ENCODE measurements at regions not wholly inside any gene's neighbourhood (a gene's known extent, or its start where the extent isn't known, plus 50 kb on each side); places are given as distances from the start of the nearest gene placed in this dataset.

DNA sequence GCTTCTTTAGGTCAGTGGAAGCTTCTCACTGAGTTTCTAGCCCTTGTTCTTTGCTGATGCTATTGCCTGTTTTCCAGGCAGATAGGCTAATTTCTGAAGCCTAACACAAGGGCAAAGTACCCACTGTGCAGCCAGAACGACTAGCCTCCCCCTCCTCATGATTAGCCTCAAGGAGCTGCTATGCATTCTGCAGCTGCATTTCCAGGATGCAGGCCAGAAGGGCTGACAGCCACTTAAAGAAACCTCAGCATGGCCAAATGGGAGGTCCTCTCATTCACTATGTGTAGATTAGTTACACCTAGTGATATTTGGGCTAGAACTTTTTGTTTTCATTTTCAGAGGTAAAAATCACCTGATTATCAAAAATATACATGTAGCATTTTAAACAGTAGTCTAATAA lies 216.0 kb downstream of the RAD51AP2 start:
- no peak for DNase-seq

DNA sequence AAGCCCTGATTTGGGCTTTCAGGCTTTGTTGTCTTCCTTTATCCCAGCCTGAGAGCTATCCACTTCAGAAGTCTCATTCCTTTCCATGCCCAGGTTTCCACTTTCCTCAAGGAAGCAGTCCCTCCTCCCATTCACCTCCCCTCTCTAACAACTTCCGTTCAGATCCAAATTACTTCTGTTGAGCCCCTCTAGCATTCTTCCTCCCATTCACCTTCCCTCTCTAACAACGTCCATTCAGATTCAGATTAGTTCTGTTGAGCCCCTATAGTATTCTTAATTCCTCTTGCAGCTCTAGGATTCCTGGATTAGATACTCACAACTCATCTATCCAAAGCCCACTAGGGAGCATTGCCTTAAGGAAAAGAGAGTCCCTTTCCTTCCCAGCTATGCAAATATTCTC lies 216.8 kb downstream of the RAD51AP2 start:
- DNase-seq, result no peak

DNA sequence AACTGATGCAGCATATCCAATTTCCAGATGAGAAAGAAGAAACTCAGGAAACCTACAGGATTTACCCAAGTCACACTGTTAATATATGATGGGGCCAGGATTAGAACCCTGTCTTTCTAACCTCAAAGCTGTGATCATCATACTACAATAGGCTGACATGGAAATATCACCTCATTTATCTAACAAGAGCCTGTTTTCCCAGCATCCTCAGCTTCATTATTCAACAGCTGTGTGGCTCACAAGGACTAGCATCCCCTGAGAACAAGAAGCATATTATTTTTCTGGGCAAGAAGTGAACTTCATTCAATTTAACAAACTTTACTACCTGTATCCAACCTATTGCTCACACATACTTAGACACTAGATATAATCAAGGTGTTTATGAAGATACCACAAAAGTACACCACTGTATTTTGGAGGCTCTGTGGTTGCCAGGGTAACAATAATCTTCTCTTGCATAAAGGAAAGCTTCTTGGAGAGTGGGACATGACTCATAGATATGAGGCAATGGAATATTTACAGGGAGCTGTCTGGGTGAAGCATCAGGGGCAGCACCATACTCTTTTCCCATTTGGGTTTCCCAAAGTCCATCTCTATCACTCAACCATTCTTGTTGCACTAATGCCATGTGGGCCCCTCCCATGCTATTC lies 218.2 kb downstream of the RAD51AP2 start:
- no peak for DNase-seq

DNA sequence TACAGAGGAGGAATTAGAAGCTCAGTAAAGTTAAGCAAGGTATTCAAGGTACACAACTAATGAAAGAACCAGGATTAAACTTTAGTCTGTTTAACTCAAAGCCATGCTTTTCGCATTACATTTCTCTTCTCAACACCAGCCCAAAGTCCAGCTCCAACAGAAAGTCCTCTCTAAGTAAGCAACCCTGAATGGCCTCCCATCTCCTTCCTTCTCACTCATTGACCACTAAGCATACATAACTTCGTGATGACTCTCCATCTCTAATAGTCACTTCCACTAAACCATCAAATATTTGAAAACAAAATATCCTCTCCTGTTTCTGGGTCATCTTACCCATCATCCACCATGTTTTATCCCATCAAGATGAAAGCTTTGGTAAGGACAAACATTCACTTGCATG lies 219.8 kb downstream of the RAD51AP2 start:
- no peak for DNase-seq

DNA sequence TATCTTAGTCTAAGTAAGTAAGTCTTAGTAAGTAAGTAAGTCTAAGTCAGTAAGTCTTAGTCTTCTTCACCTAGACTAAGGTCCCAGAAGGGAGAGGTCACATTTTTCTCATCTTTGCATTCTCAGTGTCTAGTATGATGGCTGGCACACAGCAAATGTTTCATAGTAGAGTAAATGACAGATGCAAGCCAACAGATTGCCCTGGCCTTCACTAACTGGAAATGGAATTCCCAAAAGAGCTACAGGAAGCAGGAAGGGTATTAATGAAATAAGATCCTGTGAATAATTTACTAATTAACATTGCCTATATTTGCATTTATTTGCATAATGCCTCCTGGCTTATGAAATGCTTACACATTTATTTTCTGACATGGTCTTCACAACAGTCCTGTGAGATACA lies 221.6 kb downstream of the RAD51AP2 start:
- no peak for DNase-seq

DNA sequence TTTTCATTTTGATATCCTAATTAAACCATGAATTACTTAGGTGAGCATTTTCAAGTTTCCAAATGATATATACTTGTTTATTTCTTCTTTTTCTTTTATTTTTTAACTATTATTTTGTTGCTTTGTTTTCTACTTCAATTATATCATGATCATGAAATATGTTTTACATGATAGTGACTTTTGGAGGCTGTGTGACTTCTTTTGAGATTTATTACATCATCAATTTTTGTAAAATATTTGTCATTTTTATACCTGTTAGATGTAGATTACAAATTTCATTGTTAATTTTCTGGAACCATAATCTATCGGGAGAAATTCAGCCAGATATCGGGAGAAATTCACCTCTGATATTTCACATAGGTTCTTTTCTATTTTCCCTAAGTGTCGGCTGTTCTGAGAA lies 228.6 kb downstream of the RAD51AP2 start:
- DNase-seq, result no peak

DNA sequence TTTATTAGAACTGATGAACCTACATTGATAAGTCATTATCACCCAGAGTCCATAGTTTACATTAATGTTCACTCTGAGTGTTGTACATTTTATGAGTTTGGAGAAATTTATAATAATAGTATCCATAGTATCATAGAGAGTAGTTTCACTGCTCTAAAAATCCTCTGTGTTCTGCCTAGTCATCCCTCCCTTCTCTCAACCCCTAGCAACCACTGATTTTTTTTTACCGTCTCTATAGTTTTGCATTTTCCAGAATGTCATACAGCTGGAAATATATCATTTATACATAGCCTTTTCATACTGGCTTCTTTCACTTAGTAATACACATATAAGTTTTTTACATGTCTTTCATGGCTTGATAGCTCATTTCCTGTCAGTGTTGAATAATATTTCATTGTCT lies 231.1 kb downstream of the RAD51AP2 start:
- no peak for DNase-seq

DNA sequence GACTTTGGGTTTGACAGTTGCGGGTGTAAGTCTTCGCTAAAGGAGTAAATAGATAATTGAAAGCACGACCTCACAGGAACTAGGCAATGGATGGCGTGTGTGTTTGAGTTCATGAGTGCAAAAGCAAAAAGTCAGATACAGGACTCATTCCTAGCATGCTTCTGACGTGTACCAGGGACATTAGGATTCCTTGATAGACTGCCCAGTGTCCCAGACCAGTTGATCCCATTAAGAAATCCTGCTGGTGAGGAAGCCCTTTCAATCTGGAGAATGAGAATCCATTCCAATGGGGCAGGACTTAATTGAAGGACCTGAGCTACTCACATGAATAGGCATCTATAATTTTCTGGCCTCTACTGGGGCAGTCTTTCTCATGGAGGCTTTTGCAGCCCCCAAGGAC lies 235.4 kb downstream of the RAD51AP2 start:
- no peak for DNase-seq

DNA sequence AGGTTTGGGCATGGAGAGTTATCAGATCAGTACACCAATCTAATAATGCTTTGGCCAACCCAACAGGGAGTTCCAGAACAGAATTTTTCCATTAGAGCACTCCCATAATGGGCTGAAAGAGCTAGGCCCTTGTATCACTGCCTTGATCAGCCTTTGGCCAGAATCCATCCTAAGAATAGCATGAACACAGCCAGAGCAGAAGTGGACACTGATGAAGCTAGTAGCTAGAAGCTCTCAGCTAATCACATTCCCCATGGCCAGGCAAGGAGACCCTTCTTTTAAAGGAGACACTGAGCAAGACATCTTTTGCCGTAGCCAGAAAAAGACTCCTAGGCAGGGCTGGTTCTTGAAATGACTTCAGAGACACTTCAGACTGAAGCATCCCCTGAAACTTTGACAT lies 236.0 kb downstream of the RAD51AP2 start:
- DNase-seq, result no peak

DNA sequence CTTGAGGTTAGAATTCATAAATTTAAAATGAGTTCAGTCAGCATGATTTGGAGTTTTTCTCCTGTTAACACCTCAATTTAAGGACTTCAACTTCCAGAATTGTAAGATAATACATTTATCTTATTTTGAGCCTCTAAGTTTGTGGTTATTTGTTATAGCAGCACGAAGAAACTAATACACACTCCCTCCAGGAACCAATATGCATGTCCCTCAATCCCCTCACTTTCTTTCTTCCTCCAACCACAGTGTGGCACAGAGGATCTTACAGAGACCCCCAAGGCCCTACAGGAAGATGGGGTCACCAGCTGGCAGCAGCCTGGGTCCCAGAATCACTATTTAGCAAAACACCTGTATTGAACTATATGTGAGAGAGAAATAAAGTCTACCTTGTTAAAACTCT lies 242.0 kb downstream of the RAD51AP2 start:
- DNase-seq, result no peak

DNA sequence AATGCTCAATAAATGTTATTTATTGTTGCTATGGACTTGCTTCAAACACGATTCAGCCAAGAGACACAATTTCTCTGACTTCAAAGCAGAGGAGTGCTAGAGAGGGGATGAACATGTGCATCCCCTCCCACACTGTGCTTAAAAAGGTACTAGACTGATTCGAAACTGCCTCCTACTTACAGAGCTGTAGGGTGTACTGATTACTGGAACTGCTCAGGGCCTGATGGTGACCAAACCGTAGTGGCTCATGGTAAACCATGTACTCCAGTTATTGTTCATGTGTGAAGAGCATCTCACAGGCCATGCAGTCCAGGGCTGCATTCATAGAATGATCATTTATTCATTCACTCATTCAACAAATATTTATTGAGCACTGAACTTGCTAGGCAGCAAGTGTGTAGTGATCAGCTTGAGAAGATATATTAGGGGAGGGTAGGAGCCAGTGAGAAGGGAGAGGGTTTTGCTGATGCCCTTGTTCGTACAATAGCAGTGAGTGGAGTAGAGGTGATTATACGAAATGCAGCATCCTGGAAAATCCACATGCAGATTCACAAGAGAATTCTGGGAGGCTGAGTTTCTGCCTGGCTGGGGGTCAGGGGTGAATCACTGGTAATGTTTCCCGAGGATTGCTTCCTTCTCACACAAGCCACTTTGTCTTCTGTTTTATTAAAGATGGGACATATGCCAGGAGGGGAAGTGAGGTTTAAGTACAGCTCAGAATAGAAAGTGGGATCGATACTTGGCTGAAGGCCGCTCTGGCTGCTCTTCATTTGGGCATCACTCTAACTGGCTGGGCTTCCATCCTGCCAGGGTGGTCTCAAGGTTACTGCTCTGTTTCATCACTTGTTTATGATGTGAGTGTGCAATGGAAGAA lies 245.4 kb downstream of the RAD51AP2 start:
- no peak for DNase-seq

DNA sequence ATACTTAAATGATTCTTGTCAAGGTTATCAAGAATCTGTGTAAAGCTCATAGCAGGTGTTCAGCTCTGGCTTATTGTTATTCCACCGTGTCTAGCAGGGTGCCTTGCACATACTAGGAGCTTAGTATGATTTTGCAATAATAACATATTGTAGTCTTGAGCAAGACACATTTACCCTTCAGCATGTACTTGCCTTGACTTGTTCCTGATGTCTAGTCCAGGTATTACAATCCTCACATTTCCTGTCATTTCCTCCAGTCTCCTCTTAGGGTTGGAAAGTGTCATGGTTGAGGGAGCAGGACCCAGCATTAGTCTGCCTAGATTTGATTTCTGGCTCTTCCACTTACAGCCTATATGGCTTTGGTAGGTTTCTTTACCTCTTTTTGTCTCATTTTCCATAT lies 246.1 kb downstream of the RAD51AP2 start:
- no peak for DNase-seq

DNA sequence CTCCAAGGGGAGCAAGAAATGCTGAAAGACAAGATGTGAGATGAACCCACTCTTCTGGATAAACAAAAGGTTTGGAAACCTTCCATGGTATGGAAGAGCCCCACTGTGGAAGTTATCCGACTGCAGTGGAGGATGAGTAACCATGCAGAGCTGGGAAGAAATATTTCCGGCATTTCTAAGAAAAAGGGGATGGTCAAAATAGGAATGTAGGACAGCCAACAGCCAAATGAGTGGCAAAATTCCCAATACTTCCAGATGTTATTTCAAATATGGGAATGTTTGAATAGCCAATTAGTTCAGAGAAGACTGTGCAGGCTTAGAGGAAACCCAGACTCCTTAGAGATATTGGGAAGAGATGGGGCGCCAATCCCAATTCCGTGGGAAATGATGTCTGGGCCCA lies 246.8 kb downstream of the RAD51AP2 start:
- no peak for DNase-seq

DNA sequence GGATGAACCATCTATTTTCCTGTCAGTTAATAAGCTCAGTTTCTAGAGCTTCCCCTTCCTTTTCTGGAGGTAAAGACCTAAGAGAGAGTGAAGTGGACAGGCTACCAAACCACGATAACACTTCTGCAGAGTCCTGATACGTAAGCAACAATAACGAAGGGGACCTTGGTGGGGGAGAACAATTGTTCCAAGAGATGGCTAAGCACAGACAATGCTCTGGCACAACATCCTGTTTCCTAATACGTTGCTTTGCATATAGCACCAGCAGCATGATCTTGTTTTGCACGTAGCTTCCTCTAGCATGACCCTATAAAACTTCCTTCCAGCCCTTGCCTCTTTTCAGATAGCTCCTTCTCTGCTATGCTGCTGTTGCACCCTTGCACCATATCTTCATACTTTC lies 247.3 kb downstream of the RAD51AP2 start:
- no peak for DNase-seq

DNA sequence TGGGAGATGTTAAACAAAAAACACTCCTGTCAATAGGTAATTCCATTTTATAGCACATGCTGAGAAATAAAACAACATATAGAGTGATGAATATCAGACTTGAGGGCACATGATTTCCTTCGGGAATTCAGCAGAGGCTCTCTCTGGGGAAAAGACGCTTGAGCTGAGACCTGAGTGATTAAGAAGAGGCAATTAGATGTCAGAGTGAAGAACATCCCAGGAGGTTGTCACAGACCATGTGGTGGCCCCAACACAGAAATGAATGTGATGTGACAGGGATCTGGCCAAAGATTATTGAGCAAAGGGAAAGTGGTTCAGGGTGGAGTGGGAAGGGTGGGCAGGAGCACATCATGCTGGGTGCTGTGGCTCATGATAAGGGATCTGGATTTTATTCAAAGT lies 254.7 kb downstream of the RAD51AP2 start:
- no peak for DNase-seq

DNA sequence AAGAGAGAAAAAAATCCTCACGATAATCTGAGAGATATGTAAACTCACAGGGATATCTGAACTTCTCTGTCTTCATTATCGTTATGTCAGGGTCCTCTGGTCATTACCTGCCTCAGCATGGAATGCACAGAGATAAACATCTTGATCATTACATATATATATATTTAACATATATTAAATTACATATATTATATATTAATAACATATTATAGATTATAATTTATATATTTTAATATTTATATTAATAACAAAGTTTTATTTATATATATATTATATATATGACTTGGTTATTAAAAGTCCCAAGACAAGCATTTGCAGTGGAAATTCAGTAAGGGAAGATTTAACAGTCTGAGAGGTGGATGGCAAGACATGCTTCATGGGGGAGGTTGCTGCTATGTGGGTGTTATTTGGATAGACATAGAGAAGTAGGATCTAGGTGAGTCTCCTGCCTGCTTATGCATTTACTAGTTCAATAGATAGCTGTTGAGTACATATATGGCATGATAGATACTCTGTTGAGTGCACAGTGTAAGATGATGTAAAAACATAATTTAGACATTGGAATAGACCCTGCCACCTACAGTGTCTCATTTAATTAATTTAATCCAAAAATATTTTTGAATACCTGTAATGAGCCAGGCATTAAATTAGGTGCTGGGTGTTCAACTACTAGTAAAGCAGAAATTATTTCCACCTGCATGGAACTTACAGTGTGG lies 255.2 kb downstream of the RAD51AP2 start:
- DNase-seq, result no peak

DNA sequence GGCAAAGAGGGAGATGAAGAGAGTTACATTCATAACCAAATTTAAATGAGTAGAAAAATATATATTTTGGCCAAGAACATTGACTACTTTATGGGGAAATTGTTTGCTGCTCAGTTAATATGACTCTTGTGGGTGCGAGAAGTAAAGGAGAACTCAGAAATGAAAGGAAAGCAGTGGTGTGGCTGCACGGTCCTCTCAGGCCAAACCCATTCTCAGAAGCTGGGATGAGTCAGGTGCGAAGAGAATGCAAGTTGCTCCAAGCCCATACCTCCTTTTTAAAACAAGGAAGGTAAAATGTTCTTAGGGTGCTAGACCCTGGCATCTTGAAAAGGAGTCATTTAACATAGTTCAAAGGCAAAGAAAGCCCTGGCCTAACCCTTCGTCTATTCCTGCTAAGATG lies 258.6 kb downstream of the RAD51AP2 start:
- no peak for DNase-seq

DNA sequence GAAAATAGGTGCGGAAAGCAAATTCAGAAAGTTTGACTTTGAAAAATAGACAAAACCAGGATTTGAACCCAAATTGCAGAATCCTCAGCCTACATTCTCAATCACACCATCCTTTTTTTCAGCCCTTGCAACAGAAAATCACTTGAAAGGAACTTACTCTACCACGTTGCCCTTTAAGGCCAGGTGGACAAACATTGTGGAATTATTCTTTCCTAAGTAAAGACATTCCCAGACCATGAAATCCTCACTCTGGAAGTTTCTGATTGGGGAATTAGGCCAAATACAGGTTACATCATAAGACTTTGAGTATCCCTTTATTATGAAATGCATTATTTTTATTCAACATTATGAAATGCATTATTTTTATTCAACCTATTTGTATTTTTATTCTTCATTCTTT lies 259.4 kb downstream of the RAD51AP2 start:
- DNase-seq, result no peak

DNA sequence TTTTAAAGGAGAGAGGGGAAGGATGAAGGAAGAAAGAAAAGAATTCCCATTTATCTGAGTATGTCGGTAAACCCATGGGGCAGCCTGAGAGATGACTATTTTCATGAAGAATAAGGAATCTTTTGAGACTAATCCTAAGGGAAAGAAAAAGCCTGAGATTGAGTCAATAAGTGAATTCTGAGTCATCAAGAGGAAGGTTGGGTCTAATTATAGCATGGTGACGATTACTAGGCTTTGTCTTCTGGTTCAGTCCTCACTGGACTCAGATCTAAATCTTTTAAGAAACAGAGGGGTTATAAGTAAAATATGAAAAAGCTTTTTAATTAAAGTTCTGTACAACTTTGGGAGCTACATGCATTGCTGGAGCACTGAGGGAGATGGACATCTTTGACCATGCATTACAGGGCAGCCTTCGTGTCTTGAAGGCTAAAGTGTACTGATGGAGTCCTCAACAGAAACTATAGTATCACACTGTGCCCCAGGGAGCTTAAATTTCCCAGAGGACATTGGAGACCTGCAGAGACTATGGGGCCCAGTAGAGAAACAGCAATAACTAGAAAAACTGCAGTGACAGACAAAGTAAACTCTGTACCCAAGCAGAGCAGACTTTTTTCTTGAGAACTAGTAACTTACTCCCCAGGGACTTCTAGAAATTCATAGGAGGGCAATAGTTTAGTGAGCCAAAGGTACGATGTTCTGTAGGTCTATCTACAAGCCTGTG lies 260.9 kb downstream of the RAD51AP2 start:
- no peak for DNase-seq

DNA sequence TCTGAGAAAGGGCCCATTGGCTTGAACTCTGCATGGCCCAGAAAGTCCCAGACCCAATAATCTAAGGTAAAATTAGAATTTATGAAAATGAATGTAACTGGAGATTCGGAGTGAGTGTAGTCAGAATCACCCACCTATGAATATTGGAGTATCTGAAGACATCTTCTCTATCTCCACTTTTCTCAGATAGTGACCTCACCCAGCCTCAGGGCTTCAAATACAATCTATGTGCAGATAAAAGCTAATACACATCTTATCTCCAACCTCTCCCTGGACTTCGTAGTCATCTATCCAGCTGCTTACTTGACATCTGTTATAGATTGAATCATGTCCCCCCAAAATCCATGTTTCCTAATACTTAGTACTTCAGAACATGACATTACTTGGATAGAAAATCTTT lies 263.2 kb downstream of the RAD51AP2 start:
- DNase-seq, result no peak

DNA sequence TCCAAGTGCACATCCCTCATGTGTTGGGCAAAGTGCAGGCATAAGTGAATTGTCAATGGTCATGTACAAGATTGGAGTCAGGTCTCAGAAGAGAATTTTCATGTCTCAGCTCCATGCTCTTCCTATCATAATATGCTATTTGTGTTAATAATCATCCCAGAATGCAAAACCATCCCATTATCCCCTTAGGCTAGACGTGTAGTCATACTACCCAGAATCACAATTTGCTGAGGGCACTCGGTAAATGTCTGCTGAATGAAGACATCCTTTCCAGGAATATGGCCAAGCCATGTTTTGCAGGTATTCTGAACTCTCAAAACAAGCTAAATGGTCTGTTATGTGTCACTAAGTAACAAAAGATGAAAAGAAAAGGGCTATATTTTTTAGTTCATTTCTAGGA lies 263.8 kb downstream of the RAD51AP2 start:
- DNase-seq, result no peak

DNA sequence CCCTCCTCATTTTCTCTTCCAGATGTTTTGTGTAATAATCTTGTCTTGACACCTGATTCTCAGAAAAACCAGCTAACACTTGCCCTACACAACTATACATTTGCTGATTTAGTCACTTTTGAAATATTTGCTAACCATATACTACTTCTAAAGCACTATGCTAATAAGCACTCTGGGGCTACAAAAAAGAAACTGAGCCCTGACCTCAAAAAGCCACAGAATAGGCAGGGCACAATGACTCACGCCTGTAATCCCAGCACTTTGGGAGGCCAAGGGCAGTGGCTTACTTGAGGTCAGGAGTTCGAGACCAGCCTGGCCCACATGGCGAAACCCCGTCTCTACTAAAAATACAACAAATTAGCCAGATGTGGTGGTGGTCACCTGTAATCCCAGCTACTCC lies 266.0 kb downstream of the RAD51AP2 start:
- DNase-seq, result no peak

DNA sequence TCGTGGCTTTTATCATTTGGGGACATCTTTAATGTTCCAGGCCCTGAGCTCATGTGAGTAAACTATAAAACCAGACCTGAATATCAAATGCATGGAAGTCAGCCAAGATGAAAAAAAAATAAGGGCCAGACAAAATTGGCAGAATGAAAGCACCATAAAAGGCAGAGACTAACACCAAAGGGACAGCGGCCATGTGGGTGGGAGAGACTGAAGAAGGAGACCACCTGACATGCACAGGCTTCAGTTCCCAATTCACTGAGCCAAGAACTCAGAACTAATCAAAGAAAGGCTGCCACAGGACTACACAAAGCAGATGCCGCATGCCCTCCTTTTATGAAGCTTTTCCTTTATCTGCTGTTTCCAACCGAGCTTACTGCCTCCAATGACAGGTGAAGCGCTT lies 267.1 kb downstream of the RAD51AP2 start:
- DNase-seq, result no peak
